Thoracic aorta (tissue), 2 donors: ENCODE measurements at regions not wholly inside any gene's neighbourhood (a gene's known extent, or its start where the extent isn't known, plus 50 kb on each side); places are given as distances from the start of the nearest gene placed in this dataset.

Experiments
- ATAC-seq: fragments of 150-250 bp; one replicate; pipeline ENCODE4 v1.8.0; 2017; ENCODE audit warnings: low read depth; ENCODE audit not compliant: insufficient number of reproducible peaks, low FRiP score
- DNase-seq: peaks from one replicate; pipeline ENCODE4 v3.0.0-alpha.2; 2020; ENCODE audit warnings: low spot score
- H3K27ac ChIP-seq, 2 donors: fragments of 200-600 bp; sonication (generic); 1 replicate in 1 of 2; 2 replicates in 1 of 2; pipeline ENCODE4 v1.5.1; 2016; ENCODE audit warnings: mild to moderate bottlenecking in 2 of 2, moderate library complexity in 2 of 2
- H3K27me3 ChIP-seq: fragments of 200-600 bp; sonication (generic); replicated peaks from 2 replicates; pipeline ENCODE4 v1.6.0; 2016; ENCODE audit warnings: mild to moderate bottlenecking; ENCODE audit not compliant: insufficient read depth
- H3K36me3 ChIP-seq: fragments of 200-600 bp; sonication (generic); one replicate; pipeline ENCODE4 v1.5.1; 2016
- H3K4me1 ChIP-seq, 2 donors: fragments of 200-600 bp; sonication (generic); 1 replicate in 1 of 2; 2 replicates in 1 of 2; pipeline versions ENCODE4 v1.5.1 to v1.6.0; 2016; ENCODE audit warnings: low read depth in 2 of 2, mild to moderate bottlenecking in 1 of 2; ENCODE audit not compliant: control insufficient read depth in 1 of 2
- H3K4me3 ChIP-seq: fragments of 200-600 bp; sonication (generic); 2 replicates; pipeline ENCODE4 v1.5.1; 2016; ENCODE audit warnings: mild to moderate bottlenecking
- H3K9me3 ChIP-seq: fragments of 200-600 bp; sonication (generic); 2 replicates; pipeline ENCODE4 v1.5.1; 2016
- CTCF ChIP-seq: fragments of 200-600 bp; sonication (generic); IDR thresholded peaks from one replicate; pipeline ENCODE4 v1.5.1; 2019; ENCODE audit warnings: antibody characterized with exemption

GRCh38 chr15:96894659-96895058 lies 564.2 kb downstream of the NR2F2 start:
- Histone ChIP-seq H3K9me3 (no peaks in the 10 kb centered on the region), H3K4me3 (no peak overlapping the region), H3K27me3 (no peaks in the 10 kb centered on the region), H3K36me3 (no peaks in the 10 kb centered on the region), H3K27ac (no peak overlapping the region), H3K4me1 (peaks cover 3 to 11% of the 10 kb centered on the region in 2 donors)
- ATAC-seq (no peak), DNase-seq (no peak)
- TF ChIP-seq CTCF = no peak

- no peaks in the 10 kb centered on the region for H3K36me3 ChIP-seq
- no peak overlapping the region for H3K4me3 ChIP-seq
- no peak overlapping the region for H3K27ac ChIP-seq
- no peaks in the 10 kb centered on the region for H3K27me3 ChIP-seq
- no peak for DNase-seq
- no peak for ATAC-seq
- no peaks in the 10 kb centered on the region for H3K9me3 ChIP-seq
- peaks cover 3 to 11% of the 10 kb centered on the region in 2 donors for H3K4me1 ChIP-seq
- no peak for TF ChIP-seq CTCF
Measured at GRCh38 chr15:96896766-96897165, 566.3 kb downstream of the NR2F2 start.

GRCh38 chr15:96914081-96914480 lies 583.6 kb downstream of the NR2F2 start:
- H3K4me3 ChIP-seq = no peak overlapping the region
- H3K4me1 ChIP-seq = no peaks in the 10 kb centered on the region
- H3K27ac ChIP-seq = no peak overlapping the region
- no peak for DNase-seq
- no peaks in the 10 kb centered on the region for H3K36me3 ChIP-seq
- ATAC-seq = no peak
- no peaks in the 10 kb centered on the region for H3K27me3 ChIP-seq
- H3K9me3 ChIP-seq = peaks cover 12% of the 10 kb centered on the region
- no peak for TF ChIP-seq CTCF

- Histone ChIP-seq H3K4me3 (no peak overlapping the region), H3K27me3 (no peaks in the 10 kb centered on the region), H3K36me3 (no peaks in the 10 kb centered on the region), H3K4me1 (no peaks in the 10 kb centered on the region), H3K9me3 (peaks cover 12% of the 10 kb centered on the region), H3K27ac (no peak overlapping the region)
- no peak for TF ChIP-seq CTCF
- ATAC-seq (no peak), DNase-seq (no peak)
Measured at GRCh38 chr15:96916750-96917149, 586.2 kb downstream of the NR2F2 start.

- no peak for TF ChIP-seq CTCF
Measured at GRCh38 chr15:96924570-96924969, 594.1 kb downstream of the NR2F2 start.

More at GRCh38 chr15:96924570-96924969, 594.1 kb downstream of the NR2F2 start:
- Histone ChIP-seq H3K4me1 (no peaks in the 10 kb centered on the region), H3K9me3 (no peaks in the 10 kb centered on the region), H3K36me3 (no peaks in the 10 kb centered on the region), H3K27ac (no peak overlapping the region), H3K27me3 (no peaks in the 10 kb centered on the region), H3K4me3 (no peak overlapping the region)
- no peak for DNase-seq
- no peak for ATAC-seq
